ENCODE measurements at regions not wholly inside any gene's neighbourhood (a gene's known extent, or its start where the extent isn't known, plus 50 kb on each side); places are given as distances from the start of the nearest gene placed in this dataset.

Small RNAs in the stretch of these regions (microRNA-seq; reads per million reads assigned to microRNA genes)
- 29.8 reads per million, percentile 35 among the genes with 10 or more reads in this experiment for gene MIR218-1

Measured in colonic mucosa (tissue), 1 donor.